ENCODE measurements at regions not wholly inside any gene's neighbourhood (a gene's known extent, or its start where the extent isn't known, plus 50 kb on each side); places are given as distances from the start of the nearest gene placed in this dataset.

GRCh38 chr18:33818145-33818544 is 240.1 kb downstream of the ASXL3 start:
- peaks cover 19% of the 10 kb centered on the region for H3K9me3 Mint-ChIP-seq
- no peak overlapping the region for H3K4me3 Mint-ChIP-seq
- H3K36me3 Mint-ChIP-seq (ENCODE audit: low read depth), result no peaks in the 10 kb centered on the region
- no peaks in the 10 kb centered on the region for H3K4me1 Mint-ChIP-seq
- DNase-seq, result no peak
- peaks cover 39% of the 10 kb centered on the region for H3K27me3 Mint-ChIP-seq (ENCODE audit: low read depth, poor library complexity)
- no peak overlapping the region for H3K27ac Mint-ChIP-seq
- no peak for TF ChIP-seq CTCF (IDR thresholded peaks at IDR 0.05)

- Mint-ChIP-seq H3K36me3 (ENCODE audit: low read depth) (no peaks in the 10 kb centered on the region), H3K4me1 (no peaks in the 10 kb centered on the region), H3K27ac (no peak overlapping the region), H3K4me3 (no peak overlapping the region), H3K27me3 (ENCODE audit: low read depth, poor library complexity) (peaks cover 31% of the 10 kb centered on the region), H3K9me3 (peaks cover 19% of the 10 kb centered on the region)
- DNase-seq, result no peak
- no peak for TF ChIP-seq CTCF (IDR thresholded peaks at IDR 0.05)
These were observed 239.1 kb downstream of the ASXL3 start for GRCh38 chr18:33817096-33817495.

GRCh38 chr18:33814546-33814945 is 236.5 kb downstream of the ASXL3 start:
- H3K4me3 Mint-ChIP-seq, result no peak overlapping the region
- no peak overlapping the region for H3K27ac Mint-ChIP-seq
- no peak for TF ChIP-seq CTCF (IDR thresholded peaks at IDR 0.05)
- peaks cover 14% of the 10 kb centered on the region for H3K27me3 Mint-ChIP-seq (ENCODE audit: low read depth, poor library complexity)
- H3K9me3 Mint-ChIP-seq, result peaks cover 13% of the 10 kb centered on the region
- no peaks in the 10 kb centered on the region for H3K4me1 Mint-ChIP-seq
- H3K36me3 Mint-ChIP-seq (ENCODE audit: low read depth), result no peaks in the 10 kb centered on the region
- no peak for DNase-seq

- Mint-ChIP-seq H3K27ac (no peak overlapping the region), H3K9me3 (no peaks in the 10 kb centered on the region), H3K36me3 (ENCODE audit: low read depth) (no peaks in the 10 kb centered on the region), H3K27me3 (ENCODE audit: low read depth, poor library complexity) (peaks cover 9% of the 10 kb centered on the region), H3K4me1 (no peaks in the 10 kb centered on the region), H3K4me3 (no peak overlapping the region)
- TF ChIP-seq CTCF (IDR thresholded peaks at IDR 0.05), result no peak
- no peak for DNase-seq
These were observed 234.2 kb downstream of the ASXL3 start for GRCh38 chr18:33812186-33812585.

GRCh38 chr18:33805592-33805991 is 227.6 kb downstream of the ASXL3 start:
- Mint-ChIP-seq H3K27me3 (ENCODE audit: low read depth, poor library complexity) (no peaks in the 10 kb centered on the region), H3K9me3 (no peaks in the 10 kb centered on the region), H3K36me3 (ENCODE audit: low read depth) (no peaks in the 10 kb centered on the region), H3K4me3 (no peak overlapping the region), H3K4me1 (no peaks in the 10 kb centered on the region), H3K27ac (no peak overlapping the region)
- TF ChIP-seq CTCF (IDR thresholded peaks at IDR 0.05), result no peak
- no peak for DNase-seq

GRCh38 chr18:33804258-33804657 is 226.2 kb downstream of the ASXL3 start:
- Mint-ChIP-seq H3K4me3 (no peak overlapping the region), H3K9me3 (no peaks in the 10 kb centered on the region), H3K36me3 (ENCODE audit: low read depth) (no peaks in the 10 kb centered on the region), H3K27me3 (ENCODE audit: low read depth, poor library complexity) (no peaks in the 10 kb centered on the region), H3K4me1 (no peaks in the 10 kb centered on the region), H3K27ac (no peak overlapping the region)
- DNase-seq, result no peak
- TF ChIP-seq CTCF (IDR thresholded peaks at IDR 0.05), result no peak

Measured in nephron progenitor cell (in vitro differentiated cells).